ENCODE measurements at regions not wholly inside any gene's neighbourhood (a gene's known extent, or its start where the extent isn't known, plus 50 kb on each side); places are given as distances from the start of the nearest gene placed in this dataset.

DNA sequence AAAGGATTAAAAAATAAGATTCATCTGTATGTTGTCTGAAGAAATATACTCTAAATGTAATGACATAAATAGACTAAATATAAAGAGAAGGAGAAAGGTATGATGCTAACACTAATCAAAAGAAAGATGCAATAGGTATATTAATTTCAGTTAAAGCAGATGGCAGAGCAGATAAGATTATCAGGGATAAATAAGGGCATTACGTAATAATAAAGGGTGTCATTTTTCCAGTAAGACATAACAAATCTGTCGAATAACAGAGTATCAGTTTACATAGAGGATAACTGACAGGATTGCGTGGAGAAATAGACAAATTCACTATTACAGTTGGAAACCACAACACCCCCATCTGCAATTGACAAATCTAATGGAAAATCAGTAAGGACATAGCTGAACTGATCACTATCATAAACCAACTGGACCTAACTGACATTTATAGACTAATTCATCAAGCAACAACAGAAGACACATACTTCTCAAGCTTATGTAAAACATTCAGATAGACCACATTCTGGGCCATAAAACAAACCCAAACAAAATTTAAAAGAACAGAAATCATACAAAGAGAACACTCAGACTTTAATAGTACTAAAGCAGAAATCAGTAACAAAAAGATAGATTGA, 384.1 kb upstream of the COBL start:
- TF ChIP-seq, protein P1, sequence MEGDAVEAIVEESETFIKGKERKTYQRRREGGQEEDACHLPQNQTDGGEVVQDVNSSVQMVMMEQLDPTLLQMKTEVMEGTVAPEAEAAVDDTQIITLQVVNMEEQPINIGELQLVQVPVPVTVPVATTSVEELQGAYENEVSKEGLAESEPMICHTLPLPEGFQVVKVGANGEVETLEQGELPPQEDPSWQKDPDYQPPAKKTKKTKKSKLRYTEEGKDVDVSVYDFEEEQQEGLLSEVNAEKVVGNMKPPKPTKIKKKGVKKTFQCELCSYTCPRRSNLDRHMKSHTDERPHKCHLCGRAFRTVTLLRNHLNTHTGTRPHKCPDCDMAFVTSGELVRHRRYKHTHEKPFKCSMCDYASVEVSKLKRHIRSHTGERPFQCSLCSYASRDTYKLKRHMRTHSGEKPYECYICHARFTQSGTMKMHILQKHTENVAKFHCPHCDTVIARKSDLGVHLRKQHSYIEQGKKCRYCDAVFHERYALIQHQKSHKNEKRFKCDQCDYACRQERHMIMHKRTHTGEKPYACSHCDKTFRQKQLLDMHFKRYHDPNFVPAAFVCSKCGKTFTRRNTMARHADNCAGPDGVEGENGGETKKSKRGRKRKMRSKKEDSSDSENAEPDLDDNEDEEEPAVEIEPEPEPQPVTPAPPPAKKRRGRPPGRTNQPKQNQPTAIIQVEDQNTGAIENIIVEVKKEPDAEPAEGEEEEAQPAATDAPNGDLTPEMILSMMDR (IDR thresholded peaks at IDR 0.05; ENCODE audit: insufficient read depth, low read length) = no peak
- no peak for DNase-seq (ENCODE audit: low read depth)
- H3K4me3 ChIP-seq (ENCODE audit: low read depth, low read length) = no peak overlapping the region

DNA sequence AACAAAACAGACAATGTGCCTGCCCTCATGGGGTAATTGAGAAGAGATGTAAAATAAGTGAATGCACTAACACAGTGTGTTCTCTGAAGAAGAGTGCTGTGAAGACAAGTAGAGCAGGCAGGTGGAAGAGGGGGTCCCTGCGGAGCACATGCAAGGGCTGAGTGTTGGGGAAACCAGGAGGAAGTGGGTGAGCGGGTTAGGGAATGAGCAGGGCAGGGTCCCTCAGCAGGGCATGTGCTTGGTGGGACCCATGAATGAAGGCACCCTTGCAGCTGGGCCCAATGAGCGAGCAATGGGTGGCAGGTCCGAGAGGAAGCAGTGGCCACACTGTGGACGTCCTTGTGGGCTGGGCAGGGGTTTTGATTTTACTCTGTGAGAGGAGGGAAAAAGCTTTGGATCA, 376.6 kb upstream of the COBL start:
- H3K4me3 ChIP-seq (ENCODE audit: low read depth, low read length) = no peak overlapping the region
- TF ChIP-seq, protein P1 (IDR thresholded peaks at IDR 0.05; ENCODE audit: insufficient read depth, low read length) = no peak
- DNase-seq (ENCODE audit: low read depth) = no peak

DNA sequence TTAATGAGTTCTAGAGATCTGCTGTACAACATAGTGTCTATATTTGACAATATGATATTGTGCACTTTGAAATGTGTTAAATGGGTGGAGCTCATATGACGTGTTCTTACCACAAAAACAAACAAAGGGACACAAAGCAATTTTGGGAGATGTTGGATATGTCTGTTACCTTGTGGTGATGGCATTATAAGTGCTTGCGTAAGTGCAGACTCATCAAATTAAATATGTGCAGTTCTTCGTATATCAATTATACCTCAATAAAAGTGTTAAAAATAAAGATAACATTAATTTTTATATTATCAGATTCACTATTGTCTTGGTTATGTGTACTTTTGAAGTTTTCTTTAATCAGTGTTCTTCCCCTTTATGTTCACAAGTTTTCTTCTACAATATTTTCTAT, 372.9 kb upstream of the COBL start:
- TF ChIP-seq, protein P1 (IDR thresholded peaks at IDR 0.05; ENCODE audit: insufficient read depth, low read length) = no peak
- H3K4me3 ChIP-seq (ENCODE audit: low read depth, low read length) = no peak overlapping the region
- no peak for DNase-seq (ENCODE audit: low read depth)

DNA sequence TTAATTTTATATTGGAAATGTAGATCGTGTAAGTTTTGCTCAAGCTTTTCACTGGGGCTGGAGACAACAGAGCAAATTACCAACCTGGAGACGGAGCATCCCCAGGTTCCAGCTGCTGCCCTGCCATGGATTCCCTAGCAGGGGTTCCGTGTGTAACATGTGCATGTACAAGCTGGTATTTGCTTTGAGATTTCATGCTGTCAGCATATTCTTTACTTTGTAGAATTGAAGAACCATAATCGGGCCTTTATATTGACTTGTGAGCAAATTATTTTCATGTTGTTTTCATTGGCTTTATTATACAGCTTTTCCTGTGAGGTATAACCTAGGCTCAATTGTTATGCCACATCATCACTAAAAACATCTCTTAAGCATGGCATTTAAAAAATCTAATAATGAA, 369.2 kb upstream of the COBL start:
- TF ChIP-seq, protein P1 (IDR thresholded peaks at IDR 0.05; ENCODE audit: insufficient read depth, low read length) = no peak
- DNase-seq (ENCODE audit: low read depth) = no peak

DNA sequence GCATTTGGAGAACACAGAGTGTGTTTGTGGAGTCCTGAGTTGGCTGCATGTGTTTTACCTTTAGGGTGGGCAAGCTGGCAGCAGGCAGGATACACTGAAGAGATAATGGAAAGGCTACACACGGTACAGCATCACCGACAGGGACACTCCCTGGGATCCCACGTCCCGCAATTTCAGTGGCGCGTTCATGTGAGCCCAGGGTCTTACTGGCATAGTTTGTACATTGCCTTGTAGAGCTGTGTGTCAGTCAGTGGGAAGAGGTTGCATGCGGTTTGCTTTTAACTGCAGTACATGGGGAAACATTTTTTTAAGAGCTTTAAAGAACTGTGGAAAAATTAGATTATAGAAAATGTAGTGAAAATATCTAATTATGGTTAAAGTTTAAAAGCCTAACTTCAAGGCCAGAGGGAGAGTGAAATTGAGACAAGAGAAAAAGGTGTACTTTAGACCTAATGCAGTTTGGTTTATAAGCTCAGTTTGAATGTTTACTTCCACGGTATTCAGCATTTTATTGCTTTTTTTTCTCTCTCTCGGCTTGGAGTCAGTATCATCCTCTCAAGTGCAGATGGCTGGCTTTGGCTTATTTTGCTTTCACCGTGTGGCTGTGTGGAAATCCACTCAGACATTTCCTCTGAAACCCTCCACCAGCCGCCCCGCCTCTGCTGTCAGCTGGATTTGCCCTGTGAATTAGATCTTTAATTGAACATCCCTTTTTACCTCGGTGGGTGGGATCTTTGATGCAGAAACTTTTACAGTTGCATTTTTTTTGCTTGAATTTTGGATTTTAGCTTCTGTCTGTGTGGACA, 364.2 kb upstream of the COBL start:
- no peak overlapping the region for H3K4me3 ChIP-seq (ENCODE audit: low read depth, low read length)
- no peak for DNase-seq (ENCODE audit: low read depth)
- TF ChIP-seq, protein P1 (IDR thresholded peaks at IDR 0.05; ENCODE audit: insufficient read depth, low read length) = no peak

More for the DNA sequence above, 369.2 kb upstream of the COBL start:
- H3K4me3 ChIP-seq (ENCODE audit: low read depth, low read length) = no peak overlapping the region

DNA sequence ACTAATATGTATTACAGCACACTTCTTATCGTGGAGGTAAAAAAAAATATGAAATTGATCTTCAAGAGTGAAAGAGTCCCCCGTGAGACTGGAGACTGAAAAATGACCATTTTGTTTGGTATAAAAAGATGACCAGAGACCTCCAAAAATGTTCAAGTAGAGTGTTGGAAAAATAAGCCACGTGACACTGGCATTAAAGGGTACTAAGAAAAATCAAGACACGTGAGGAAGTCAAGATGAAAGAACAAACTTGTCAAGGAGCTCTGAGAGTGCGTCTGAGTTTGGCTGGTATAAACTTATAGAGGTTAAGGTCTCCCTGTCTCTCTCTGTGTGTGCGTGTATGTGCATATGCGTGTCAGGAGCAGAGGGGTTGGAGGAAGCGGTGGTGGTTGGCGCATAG, 362.7 kb upstream of the COBL start:
- H3K4me3 ChIP-seq (ENCODE audit: low read depth, low read length) = no peak overlapping the region
- no peak for DNase-seq (ENCODE audit: low read depth)
- TF ChIP-seq, protein P1 (IDR thresholded peaks at IDR 0.05; ENCODE audit: insufficient read depth, low read length) = no peak

Measured in fibroblast of the aortic adventitia (primary cell).